Activated naive CD4-positive, alpha-beta T cell treated with anti-CD3 and anti-CD28 coated beads, Interleukin-2, amount 50 U/mL, for 24 hours (primary cell): ENCODE measurements at regions not wholly inside any gene's neighbourhood (a gene's known extent, or its start where the extent isn't known, plus 50 kb on each side); places are given as distances from the start of the nearest gene placed in this dataset.

Source experiments
- H3K27ac Mint-ChIP-seq: one replicate; pipeline ENCODE4 v1.8.0; 2021; ENCODE audit warnings: mild to moderate bottlenecking, mixed read lengths
- H3K27me3 Mint-ChIP-seq: one replicate; pipeline ENCODE4 v1.8.0; 2021; ENCODE audit warnings: mixed read lengths
- H3K36me3 Mint-ChIP-seq: one replicate; pipeline ENCODE4 v1.8.0; 2021; ENCODE audit warnings: mixed read lengths
- H3K4me1 Mint-ChIP-seq: one replicate; pipeline ENCODE4 v1.8.0; 2021; ENCODE audit warnings: mixed read lengths
- H3K4me3 Mint-ChIP-seq: one replicate; pipeline ENCODE4 v1.8.0; 2021; ENCODE audit warnings: mild to moderate bottlenecking, mixed read lengths
- H3K9me3 Mint-ChIP-seq: one replicate; pipeline ENCODE4 v1.8.0; 2021; ENCODE audit warnings: mixed read lengths

GRCh38 chr1:168391851-168392681, 111.4 kb downstream of the TBX19 start:
- H3K4me3 Mint-ChIP-seq = no peak overlapping the region
- peak overlapping the region; percentile 9 for H3K27ac Mint-ChIP-seq
- no peaks in the 10 kb centered on the region for H3K9me3 Mint-ChIP-seq
- H3K36me3 Mint-ChIP-seq = no peaks in the 10 kb centered on the region
- H3K27me3 Mint-ChIP-seq = peaks cover 1% of the 10 kb centered on the region
- H3K4me1 Mint-ChIP-seq = peaks cover 14% of the 10 kb centered on the region

GRCh38 chr1:168390271-168390670, 109.6 kb downstream of the TBX19 start:
- H3K36me3 Mint-ChIP-seq = no peaks in the 10 kb centered on the region
- no peak overlapping the region for H3K4me3 Mint-ChIP-seq
- H3K27ac Mint-ChIP-seq = no peak overlapping the region
- peaks cover 16% of the 10 kb centered on the region for H3K4me1 Mint-ChIP-seq
- peaks cover 1% of the 10 kb centered on the region for H3K27me3 Mint-ChIP-seq
- no peaks in the 10 kb centered on the region for H3K9me3 Mint-ChIP-seq

GRCh38 chr1:168387781-168388760, 107.4 kb downstream of the TBX19 start:
- no peak overlapping the region for H3K27ac Mint-ChIP-seq
- peaks cover 1% of the 10 kb centered on the region for H3K27me3 Mint-ChIP-seq
- H3K4me1 Mint-ChIP-seq = peaks cover 16% of the 10 kb centered on the region
- H3K9me3 Mint-ChIP-seq = no peaks in the 10 kb centered on the region
- no peak overlapping the region for H3K4me3 Mint-ChIP-seq
- no peaks in the 10 kb centered on the region for H3K36me3 Mint-ChIP-seq

- H3K27ac Mint-ChIP-seq = peak overlapping the region; percentile 44
- peaks cover 13% of the 10 kb centered on the region for H3K4me1 Mint-ChIP-seq
- no peaks in the 10 kb centered on the region for H3K27me3 Mint-ChIP-seq
- no peaks in the 10 kb centered on the region for H3K9me3 Mint-ChIP-seq
- peak overlapping the region; percentile 68 for H3K4me3 Mint-ChIP-seq
- H3K36me3 Mint-ChIP-seq = no peaks in the 10 kb centered on the region
Measured at GRCh38 chr1:168386949-168387586, 106.4 kb downstream of the TBX19 start.

GRCh38 chr1:168386492-168386891, 105.8 kb downstream of the TBX19 start:
- H3K36me3 Mint-ChIP-seq = no peaks in the 10 kb centered on the region
- no peaks in the 10 kb centered on the region for H3K9me3 Mint-ChIP-seq
- H3K27ac Mint-ChIP-seq = no peak overlapping the region
- no peaks in the 10 kb centered on the region for H3K27me3 Mint-ChIP-seq
- H3K4me3 Mint-ChIP-seq = no peak overlapping the region
- peaks cover 12% of the 10 kb centered on the region for H3K4me1 Mint-ChIP-seq

GRCh38 chr1:168381850-168382249, 101.2 kb downstream of the TBX19 start:
- Mint-ChIP-seq H3K4me3 (no peak overlapping the region), H3K4me1 (no peaks in the 10 kb centered on the region), H3K27ac (no peak overlapping the region), H3K27me3 (no peaks in the 10 kb centered on the region), H3K36me3 (peaks cover 2% of the 10 kb centered on the region), H3K9me3 (no peaks in the 10 kb centered on the region)

- Mint-ChIP-seq H3K4me3 (no peak overlapping the region), H3K36me3 (peaks cover 2% of the 10 kb centered on the region), H3K9me3 (no peaks in the 10 kb centered on the region), H3K4me1 (no peaks in the 10 kb centered on the region), H3K27ac (no peak overlapping the region), H3K27me3 (no peaks in the 10 kb centered on the region)
Measured at GRCh38 chr1:168380945-168381344, 100.3 kb downstream of the TBX19 start.

GRCh38 chr1:168379104-168379860, 98.6 kb downstream of the TBX19 start:
- no peak overlapping the region for H3K27ac Mint-ChIP-seq
- no peaks in the 10 kb centered on the region for H3K9me3 Mint-ChIP-seq
- H3K36me3 Mint-ChIP-seq = peaks cover 2% of the 10 kb centered on the region
- no peaks in the 10 kb centered on the region for H3K4me1 Mint-ChIP-seq
- H3K4me3 Mint-ChIP-seq = no peak overlapping the region
- H3K27me3 Mint-ChIP-seq = no peaks in the 10 kb centered on the region

- H3K9me3 Mint-ChIP-seq = no peaks in the 10 kb centered on the region
- H3K27ac Mint-ChIP-seq = no peak overlapping the region
- peaks cover 2% of the 10 kb centered on the region for H3K36me3 Mint-ChIP-seq
- H3K4me3 Mint-ChIP-seq = no peak overlapping the region
- no peaks in the 10 kb centered on the region for H3K4me1 Mint-ChIP-seq
- H3K27me3 Mint-ChIP-seq = no peaks in the 10 kb centered on the region
Measured at GRCh38 chr1:168375566-168376300, 95.1 kb downstream of the TBX19 start.

- Mint-ChIP-seq H3K4me3 (no peak overlapping the region), H3K9me3 (no peaks in the 10 kb centered on the region), H3K27me3 (no peaks in the 10 kb centered on the region), H3K36me3 (peaks cover 2% of the 10 kb centered on the region), H3K27ac (no peak overlapping the region), H3K4me1 (no peaks in the 10 kb centered on the region)
Measured at GRCh38 chr1:168374566-168374965, 93.9 kb downstream of the TBX19 start.

- H3K27me3 Mint-ChIP-seq = no peaks in the 10 kb centered on the region
- no peak overlapping the region for H3K27ac Mint-ChIP-seq
- H3K9me3 Mint-ChIP-seq = no peaks in the 10 kb centered on the region
- H3K4me3 Mint-ChIP-seq = no peak overlapping the region
- H3K36me3 Mint-ChIP-seq = peaks cover 2% of the 10 kb centered on the region
- no peaks in the 10 kb centered on the region for H3K4me1 Mint-ChIP-seq
Measured at GRCh38 chr1:168373869-168374268, 93.2 kb downstream of the TBX19 start.

- Mint-ChIP-seq H3K9me3 (no peaks in the 10 kb centered on the region), H3K27ac (no peak overlapping the region), H3K4me1 (no peaks in the 10 kb centered on the region), H3K4me3 (no peak overlapping the region), H3K27me3 (no peaks in the 10 kb centered on the region), H3K36me3 (peaks cover 2% of the 10 kb centered on the region)
Measured at GRCh38 chr1:168372861-168373371, 92.2 kb downstream of the TBX19 start.

GRCh38 chr1:168372307-168372706, 91.6 kb downstream of the TBX19 start:
- no peaks in the 10 kb centered on the region for H3K9me3 Mint-ChIP-seq
- H3K27ac Mint-ChIP-seq = no peak overlapping the region
- no peaks in the 10 kb centered on the region for H3K36me3 Mint-ChIP-seq
- no peak overlapping the region for H3K4me3 Mint-ChIP-seq
- H3K27me3 Mint-ChIP-seq = no peaks in the 10 kb centered on the region
- H3K4me1 Mint-ChIP-seq = no peaks in the 10 kb centered on the region

GRCh38 chr1:168371477-168371876, 90.8 kb downstream of the TBX19 start:
- no peaks in the 10 kb centered on the region for H3K4me1 Mint-ChIP-seq
- H3K4me3 Mint-ChIP-seq = no peak overlapping the region
- no peaks in the 10 kb centered on the region for H3K36me3 Mint-ChIP-seq
- no peaks in the 10 kb centered on the region for H3K9me3 Mint-ChIP-seq
- no peaks in the 10 kb centered on the region for H3K27me3 Mint-ChIP-seq
- H3K27ac Mint-ChIP-seq = no peak overlapping the region
